Right lobe of liver (tissue), 4 donors: ENCODE measurements at regions not wholly inside any gene's neighbourhood (a gene's known extent, or its start where the extent isn't known, plus 50 kb on each side); places are given as distances from the start of the nearest gene placed in this dataset.

Experiments
- POLR2A ChIP-seq: fragments of 450-650 bp; IDR thresholded peaks from one replicate; pipeline ENCODE4 v1.6.1; 2017; ENCODE audit warnings: antibody characterized with exemption, mild to moderate bottlenecking
- TF ChIP-seq, protein P1 (sequence below), 4 donors: fragments of 200-600 bp in 3 of 4; fragments of 450-650 bp in 1 of 4; IDR thresholded peaks; one replicate each; pipeline versions ENCODE4 v1.5.1 to v1.8.0; 2016 to 2022; ENCODE audit warnings: antibody characterized with exemption in 4 of 4, mild to moderate bottlenecking in 2 of 4
- donor health status: DM: no; HTN: no; CAD: no.
- donor health status: DM: no; HTN: no; CAD: no.
- donor health status: DM: no; HTN: yes; CAD: no.

DNA sequence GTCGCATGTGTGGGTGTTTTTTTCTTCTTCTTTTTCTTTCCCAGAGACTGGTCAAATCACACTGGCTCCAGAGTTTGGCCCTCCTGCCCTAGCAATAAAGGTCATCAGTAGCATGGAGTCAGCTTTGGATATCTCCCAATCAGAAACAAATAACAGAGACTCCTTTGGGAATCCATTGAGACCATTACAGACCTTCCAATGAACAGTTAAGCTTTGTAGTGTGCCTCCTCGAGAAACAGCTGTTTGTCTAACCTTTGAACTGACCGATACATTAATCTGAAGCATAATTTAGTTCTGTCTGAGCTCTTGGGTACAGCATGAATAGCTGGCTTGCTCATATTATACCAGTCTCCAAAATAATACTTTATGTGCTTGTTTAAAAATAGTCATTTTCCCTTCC is 1103.2 kb downstream of the GATA3 start:
- TF ChIP-seq POLR2A: no peak
- TF ChIP-seq, protein P1, sequence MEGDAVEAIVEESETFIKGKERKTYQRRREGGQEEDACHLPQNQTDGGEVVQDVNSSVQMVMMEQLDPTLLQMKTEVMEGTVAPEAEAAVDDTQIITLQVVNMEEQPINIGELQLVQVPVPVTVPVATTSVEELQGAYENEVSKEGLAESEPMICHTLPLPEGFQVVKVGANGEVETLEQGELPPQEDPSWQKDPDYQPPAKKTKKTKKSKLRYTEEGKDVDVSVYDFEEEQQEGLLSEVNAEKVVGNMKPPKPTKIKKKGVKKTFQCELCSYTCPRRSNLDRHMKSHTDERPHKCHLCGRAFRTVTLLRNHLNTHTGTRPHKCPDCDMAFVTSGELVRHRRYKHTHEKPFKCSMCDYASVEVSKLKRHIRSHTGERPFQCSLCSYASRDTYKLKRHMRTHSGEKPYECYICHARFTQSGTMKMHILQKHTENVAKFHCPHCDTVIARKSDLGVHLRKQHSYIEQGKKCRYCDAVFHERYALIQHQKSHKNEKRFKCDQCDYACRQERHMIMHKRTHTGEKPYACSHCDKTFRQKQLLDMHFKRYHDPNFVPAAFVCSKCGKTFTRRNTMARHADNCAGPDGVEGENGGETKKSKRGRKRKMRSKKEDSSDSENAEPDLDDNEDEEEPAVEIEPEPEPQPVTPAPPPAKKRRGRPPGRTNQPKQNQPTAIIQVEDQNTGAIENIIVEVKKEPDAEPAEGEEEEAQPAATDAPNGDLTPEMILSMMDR (IDR thresholded peaks at IDR 0.05): no peak
